ENCODE measurements at regions not wholly inside any gene's neighbourhood (a gene's known extent, or its start where the extent isn't known, plus 50 kb on each side); places are given as distances from the start of the nearest gene placed in this dataset.

DNA sequence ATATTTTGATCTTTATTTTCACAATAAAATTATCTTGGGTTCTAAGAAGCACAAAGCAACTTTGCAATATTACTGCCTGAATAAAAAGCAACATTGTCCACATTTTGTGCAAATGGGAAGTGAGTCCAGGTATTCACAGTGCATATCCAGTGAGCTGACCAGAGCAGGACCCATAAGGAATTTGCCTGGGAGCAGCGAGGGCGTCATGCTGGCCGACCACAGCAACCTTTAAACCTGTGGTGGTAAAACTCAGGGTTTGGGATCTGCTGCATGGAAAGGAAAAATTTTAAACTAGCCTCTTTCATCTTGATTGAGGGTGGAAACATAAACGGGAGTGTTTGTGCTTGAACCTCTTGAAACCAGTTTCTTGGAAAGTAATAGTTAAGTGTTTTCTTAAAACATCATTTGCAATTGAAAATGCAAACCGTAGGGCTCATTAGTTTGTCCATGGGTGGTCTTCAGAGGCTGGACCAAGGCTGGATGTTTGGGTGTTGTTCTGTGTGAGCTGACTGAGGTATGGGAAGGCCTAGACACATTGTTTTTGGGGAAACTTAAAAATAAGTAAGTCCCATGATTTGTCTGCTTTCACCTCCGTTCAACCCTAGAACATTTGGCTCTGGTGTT, 85.0 kb upstream of the ANKH start:
- Histone ChIP-seq H3K9me3 (ENCODE audit: low read depth, low read length) (no peaks in the 10 kb centered on the region), H3K4me1 (ENCODE audit: insufficient read depth, low read length) (peaks cover 3% of the 10 kb centered on the region), H3K4me3 (ENCODE audit: low read length) (no peak overlapping the region), H3K27me3 (ENCODE audit: insufficient read depth, low read length) (no peaks in the 10 kb centered on the region)

DNA sequence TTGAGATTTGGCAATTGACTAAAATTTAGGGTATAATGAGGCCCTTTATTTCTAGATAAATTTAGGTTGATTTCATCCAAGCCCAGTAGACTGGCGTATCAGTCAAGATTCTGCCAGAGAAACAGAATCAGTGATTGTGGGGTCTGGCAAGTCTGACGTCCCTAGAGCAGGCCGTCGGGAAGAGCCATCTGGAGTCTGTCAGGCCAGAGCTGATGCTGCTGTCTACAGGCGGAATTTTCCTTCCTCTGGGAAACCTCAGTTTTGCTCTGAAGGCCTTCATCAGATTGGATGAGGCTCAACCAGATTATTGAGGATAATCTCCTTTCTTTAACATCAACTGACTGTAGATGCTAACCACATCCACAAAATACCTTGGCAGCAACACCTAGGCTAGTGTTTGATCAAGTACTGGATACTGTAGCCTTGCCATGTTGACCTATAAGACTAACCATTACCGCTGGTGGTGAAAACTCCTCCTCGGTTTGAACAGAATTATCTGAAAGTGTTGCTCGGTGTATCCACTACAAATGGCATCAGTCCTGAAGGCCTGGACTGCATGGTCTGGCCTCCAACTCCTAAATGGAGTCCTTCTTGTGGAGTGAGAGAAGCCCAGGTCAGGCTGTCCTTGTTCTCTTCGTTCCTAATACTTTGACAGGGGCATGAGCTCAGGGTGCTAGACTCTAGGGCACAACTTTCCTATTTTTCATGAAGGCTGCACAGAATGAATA, 83.2 kb upstream of the ANKH start:
- Histone ChIP-seq H3K9me3 (ENCODE audit: low read depth, low read length) (no peaks in the 10 kb centered on the region), H3K27me3 (ENCODE audit: insufficient read depth, low read length) (no peaks in the 10 kb centered on the region), H3K4me1 (ENCODE audit: insufficient read depth, low read length) (peaks cover 3% of the 10 kb centered on the region), H3K4me3 (ENCODE audit: low read length) (no peak overlapping the region)

DNA sequence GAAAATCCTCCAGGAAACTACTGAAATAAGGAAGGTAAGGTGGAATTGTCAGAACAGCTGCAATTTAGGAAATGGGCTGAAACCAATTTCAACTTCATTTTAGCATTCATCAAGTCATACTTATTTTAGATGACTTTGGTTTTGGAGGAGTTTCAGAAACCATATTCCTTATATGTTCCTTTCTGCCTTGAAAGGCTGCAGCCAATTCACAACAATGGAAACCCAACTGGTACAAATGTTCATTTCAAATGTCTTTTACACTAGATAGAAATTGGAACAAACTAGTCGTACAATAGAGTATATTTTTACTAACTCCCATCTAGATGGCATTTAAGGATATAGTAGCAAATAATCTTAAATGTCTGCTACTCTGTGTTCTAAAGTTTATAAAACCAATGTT, 82.6 kb upstream of the ANKH start:
- Histone ChIP-seq H3K4me3 (ENCODE audit: low read length) (no peak overlapping the region), H3K9me3 (ENCODE audit: low read depth, low read length) (no peaks in the 10 kb centered on the region), H3K27me3 (ENCODE audit: insufficient read depth, low read length) (no peaks in the 10 kb centered on the region), H3K4me1 (ENCODE audit: insufficient read depth, low read length) (peaks cover 3% of the 10 kb centered on the region)

DNA sequence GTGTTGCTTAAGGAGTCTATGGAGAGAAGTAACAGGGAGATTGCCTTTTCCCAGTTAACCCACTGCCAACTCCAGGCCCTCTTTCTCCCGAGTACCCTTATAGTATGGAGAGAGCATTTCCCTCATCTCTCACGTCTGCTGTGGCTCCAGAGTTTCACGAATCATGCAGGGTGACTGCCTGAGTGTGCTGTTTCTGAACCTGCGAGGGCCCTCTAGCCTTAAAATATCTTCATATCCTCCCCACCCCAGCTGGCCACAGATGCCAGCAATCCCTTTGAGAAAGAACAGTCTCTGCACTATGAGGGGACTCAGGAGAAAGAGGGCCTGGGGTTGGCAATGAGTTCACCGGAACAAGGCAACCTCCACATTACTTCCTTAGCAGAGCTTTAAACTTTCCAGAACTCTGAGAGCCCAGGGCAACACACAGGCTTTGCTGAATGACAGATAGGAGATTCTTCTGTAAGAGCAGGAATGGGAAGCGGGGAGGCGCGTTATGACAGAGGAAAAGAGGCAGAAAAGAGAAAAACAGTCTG, 81.6 kb upstream of the ANKH start:
- H3K27me3 ChIP-seq (ENCODE audit: insufficient read depth, low read length), result no peaks in the 10 kb centered on the region

DNA sequence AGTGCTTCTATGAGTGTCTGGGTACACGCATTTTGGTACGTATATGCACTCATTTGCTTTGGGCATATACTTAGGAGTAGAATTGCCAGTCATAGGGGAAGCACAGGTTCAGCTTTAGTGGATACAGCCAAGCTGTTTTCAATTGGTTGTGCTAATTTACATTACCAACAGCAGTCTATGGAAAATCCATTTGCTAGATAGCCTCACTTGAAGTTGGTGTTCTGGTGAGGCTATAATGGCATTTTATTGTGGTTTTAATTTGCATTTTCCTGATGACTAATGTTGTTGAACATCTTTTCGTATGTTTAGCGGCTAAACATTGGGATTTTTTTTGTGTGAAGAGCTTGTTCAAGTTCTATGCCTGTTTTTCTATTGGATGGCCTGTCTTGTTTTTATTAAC, 76.8 kb upstream of the ANKH start:
- Histone ChIP-seq H3K9me3 (ENCODE audit: low read depth, low read length) (no peaks in the 10 kb centered on the region), H3K27me3 (ENCODE audit: insufficient read depth, low read length) (peaks cover 4% of the 10 kb centered on the region)

More for the DNA sequence above, 81.6 kb upstream of the ANKH start:
- Histone ChIP-seq H3K9me3 (ENCODE audit: low read depth, low read length) (no peaks in the 10 kb centered on the region), H3K4me1 (ENCODE audit: insufficient read depth, low read length) (peaks cover 3% of the 10 kb centered on the region), H3K4me3 (ENCODE audit: low read length) (no peak overlapping the region)

GRCh38 chr5:14946815-14947620, 75.4 kb upstream of the ANKH start:
- H3K9me3 ChIP-seq (ENCODE audit: low read depth, low read length), result no peaks in the 10 kb centered on the region
- H3K4me3 ChIP-seq (ENCODE audit: low read length), result no peak overlapping the region
- H3K27me3 ChIP-seq (ENCODE audit: insufficient read depth, low read length), result peaks cover 4% of the 10 kb centered on the region
- no peaks in the 10 kb centered on the region for H3K4me1 ChIP-seq (ENCODE audit: insufficient read depth, low read length)

More for the DNA sequence above, 76.8 kb upstream of the ANKH start:
- Histone ChIP-seq H3K4me1 (ENCODE audit: insufficient read depth, low read length) (no peaks in the 10 kb centered on the region), H3K4me3 (ENCODE audit: low read length) (no peak overlapping the region)

- H3K4me3 ChIP-seq (ENCODE audit: low read length), result no peak overlapping the region
- H3K27me3 ChIP-seq (ENCODE audit: insufficient read depth, low read length), result peaks cover 4% of the 10 kb centered on the region
- no peaks in the 10 kb centered on the region for H3K4me1 ChIP-seq (ENCODE audit: insufficient read depth, low read length)
- H3K9me3 ChIP-seq (ENCODE audit: low read depth, low read length), result no peaks in the 10 kb centered on the region
Measured at GRCh38 chr5:14945450-14945849, 73.9 kb upstream of the ANKH start.

- H3K4me3 ChIP-seq (ENCODE audit: low read length), result no peak overlapping the region
- no peaks in the 10 kb centered on the region for H3K4me1 ChIP-seq (ENCODE audit: insufficient read depth, low read length)
- H3K9me3 ChIP-seq (ENCODE audit: low read depth, low read length), result no peaks in the 10 kb centered on the region
- peaks cover 4% of the 10 kb centered on the region for H3K27me3 ChIP-seq (ENCODE audit: insufficient read depth, low read length)
Measured at GRCh38 chr5:14944996-14945395, 73.4 kb upstream of the ANKH start.

DNA sequence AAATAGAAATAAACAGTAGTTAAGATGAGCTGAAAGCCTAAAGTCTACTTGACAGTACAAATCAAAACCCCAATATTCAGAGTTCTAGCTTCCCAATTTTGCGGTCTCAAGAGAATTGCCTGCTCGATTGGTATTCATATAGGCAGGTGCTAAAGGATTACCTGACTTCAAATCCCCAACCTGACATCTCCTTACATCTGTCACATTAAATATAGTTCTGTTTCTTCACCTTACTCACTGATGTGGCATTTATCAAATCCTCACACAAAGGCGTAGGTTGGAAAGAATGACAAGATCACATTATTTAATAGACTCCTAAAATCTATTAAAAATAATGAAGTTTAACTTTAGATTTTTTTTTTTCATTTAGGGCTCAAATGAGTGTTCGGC, 72.8 kb upstream of the ANKH start:
- Histone ChIP-seq H3K9me3 (ENCODE audit: low read depth, low read length) (no peaks in the 10 kb centered on the region), H3K27me3 (ENCODE audit: insufficient read depth, low read length) (peaks cover 4% of the 10 kb centered on the region), H3K4me3 (ENCODE audit: low read length) (no peak overlapping the region)

GRCh38 chr5:14942212-14942611, 70.6 kb upstream of the ANKH start:
- Histone ChIP-seq H3K27me3 (ENCODE audit: insufficient read depth, low read length) (peaks cover 4% of the 10 kb centered on the region), H3K9me3 (ENCODE audit: low read depth, low read length) (no peaks in the 10 kb centered on the region), H3K4me1 (ENCODE audit: insufficient read depth, low read length) (peaks cover 5% of the 10 kb centered on the region), H3K4me3 (ENCODE audit: low read length) (no peak overlapping the region)

More for the DNA sequence above, 72.8 kb upstream of the ANKH start:
- H3K4me1 ChIP-seq (ENCODE audit: insufficient read depth, low read length), result no peaks in the 10 kb centered on the region

DNA sequence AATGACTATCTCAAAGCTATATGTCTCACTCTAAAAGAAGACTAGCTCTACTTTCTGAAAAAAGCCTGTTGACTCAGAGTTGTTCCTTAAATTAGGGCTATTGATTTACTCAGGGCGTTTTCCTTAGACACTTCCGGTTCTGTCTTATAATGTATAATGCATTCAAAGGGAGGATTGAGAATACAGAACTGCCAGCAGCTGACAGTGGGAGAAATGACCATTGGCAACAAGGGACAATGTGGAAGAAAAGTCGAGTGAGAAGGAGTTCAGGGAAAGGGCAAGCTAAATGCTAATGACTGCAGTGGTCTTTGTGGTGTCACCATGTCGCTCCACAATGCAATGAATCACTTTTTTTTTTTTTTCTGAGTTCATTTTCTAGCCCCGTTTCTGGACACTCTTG, 65.7 kb upstream of the ANKH start:
- no peak overlapping the region for H3K4me3 ChIP-seq (ENCODE audit: low read length)
- no peaks in the 10 kb centered on the region for H3K9me3 ChIP-seq (ENCODE audit: low read depth, low read length)
- H3K27me3 ChIP-seq (ENCODE audit: insufficient read depth, low read length), result no peaks in the 10 kb centered on the region
- peaks cover 10% of the 10 kb centered on the region for H3K4me1 ChIP-seq (ENCODE audit: insufficient read depth, low read length)

DNA sequence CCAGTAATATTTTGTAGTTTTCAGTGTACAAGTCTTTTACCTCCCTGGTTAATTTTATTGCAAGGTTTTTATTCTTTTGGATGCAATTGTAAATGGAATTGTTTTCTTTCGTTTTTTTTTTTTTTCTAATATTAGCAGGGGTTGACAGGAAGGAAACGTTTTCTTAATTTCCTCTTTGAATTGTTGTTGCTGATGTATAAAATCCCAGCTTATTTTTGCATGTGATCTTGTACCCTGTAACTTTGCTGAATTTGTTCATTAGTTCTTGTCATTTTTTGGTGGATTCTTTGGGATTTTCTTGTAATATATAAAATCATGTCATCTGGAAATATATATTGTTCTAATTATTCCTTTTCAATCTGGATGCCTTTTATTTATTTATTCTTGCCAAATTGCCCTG, 65.0 kb upstream of the ANKH start:
- Histone ChIP-seq H3K4me3 (ENCODE audit: low read length) (no peak overlapping the region), H3K9me3 (ENCODE audit: low read depth, low read length) (no peaks in the 10 kb centered on the region), H3K4me1 (ENCODE audit: insufficient read depth, low read length) (peaks cover 10% of the 10 kb centered on the region), H3K27me3 (ENCODE audit: insufficient read depth, low read length) (no peaks in the 10 kb centered on the region)

DNA sequence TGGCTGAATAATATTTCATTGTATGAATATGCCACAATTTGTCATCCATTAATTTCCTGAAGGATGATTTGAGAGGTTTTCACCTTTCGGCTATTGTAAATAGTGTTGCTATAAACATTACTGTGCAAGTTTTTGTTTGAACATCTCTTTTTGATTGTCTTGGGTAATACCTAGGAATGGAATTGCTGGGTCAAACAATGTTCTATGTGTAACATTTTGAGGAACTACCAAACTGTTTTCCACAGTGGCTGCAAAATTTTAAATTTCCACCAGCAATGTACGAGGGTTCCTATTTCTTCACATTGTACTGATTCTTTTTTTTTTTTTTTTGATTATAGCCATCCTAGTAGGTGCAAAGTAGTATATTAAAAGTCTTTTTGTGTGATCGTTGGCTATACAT, 63.8 kb upstream of the ANKH start:
- H3K27me3 ChIP-seq (ENCODE audit: insufficient read depth, low read length), result no peaks in the 10 kb centered on the region
- H3K9me3 ChIP-seq (ENCODE audit: low read depth, low read length), result no peaks in the 10 kb centered on the region
- peaks cover 10% of the 10 kb centered on the region for H3K4me1 ChIP-seq (ENCODE audit: insufficient read depth, low read length)
- no peak overlapping the region for H3K4me3 ChIP-seq (ENCODE audit: low read length)

GRCh38 chr5:14932902-14933469, 61.4 kb upstream of the ANKH start:
- H3K27me3 ChIP-seq (ENCODE audit: insufficient read depth, low read length), result no peaks in the 10 kb centered on the region
- no peak overlapping the region for H3K4me3 ChIP-seq (ENCODE audit: low read length)
- no peaks in the 10 kb centered on the region for H3K9me3 ChIP-seq (ENCODE audit: low read depth, low read length)
- H3K4me1 ChIP-seq (ENCODE audit: insufficient read depth, low read length), result peaks cover 10% of the 10 kb centered on the region

DNA sequence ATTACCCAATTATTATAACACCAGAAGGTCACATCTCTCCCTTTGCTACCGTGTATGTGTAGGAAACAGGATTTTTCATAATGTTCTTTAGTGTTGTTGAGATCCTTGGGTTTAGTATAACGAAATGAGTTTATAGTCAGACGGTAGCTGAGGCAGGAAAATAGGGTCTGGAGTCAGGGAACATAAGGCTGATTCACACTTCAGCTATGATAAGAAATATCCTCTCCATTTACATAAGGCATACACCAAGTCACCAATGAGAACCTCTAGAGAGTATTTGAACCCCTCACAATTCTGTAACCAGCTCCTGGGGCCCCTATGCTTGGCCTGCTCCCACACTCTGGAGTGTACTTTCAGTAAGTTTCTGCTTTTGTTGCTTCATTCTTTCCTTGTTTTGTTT, 58.9 kb upstream of the ANKH start:
- Histone ChIP-seq H3K27me3 (ENCODE audit: insufficient read depth, low read length) (no peaks in the 10 kb centered on the region), H3K9me3 (ENCODE audit: low read depth, low read length) (no peaks in the 10 kb centered on the region), H3K4me3 (ENCODE audit: low read length) (no peak overlapping the region), H3K4me1 (ENCODE audit: insufficient read depth, low read length) (peaks cover 11% of the 10 kb centered on the region)
